ENCODE measurements at regions not wholly inside any gene's neighbourhood (a gene's known extent, or its start where the extent isn't known, plus 50 kb on each side); places are given as distances from the start of the nearest gene placed in this dataset.
"Not testable (repeated sequence)": the region's sequence is repeated elsewhere in the genome, so short reads cannot be mapped to it uniquely, and the experiment has no call there.

- not testable (repeated sequence) for DNase-seq
Observed at GRCh38 chr9:118677936-118678653, 691.1 kb downstream of the BRINP1 start.

GRCh38 chr9:118686959-118687358, 682.3 kb downstream of the BRINP1 start:
- no peak for DNase-seq

GRCh38 chr9:118689280-118689679, 680.0 kb downstream of the BRINP1 start:
- DNase-seq: no peak

- DNase-seq: no peak
Observed at GRCh38 chr9:118692613-118693012, 676.6 kb downstream of the BRINP1 start.

GRCh38 chr9:118693645-118694044, 675.6 kb downstream of the BRINP1 start:
- DNase-seq: no peak

- DNase-seq: not testable (repeated sequence)
Observed at GRCh38 chr9:118695249-118695648, 674.0 kb downstream of the BRINP1 start.

GRCh38 chr9:118701985-118702384, 667.2 kb downstream of the BRINP1 start:
- DNase-seq: no peak

GRCh38 chr9:118711843-118712242, 657.4 kb downstream of the BRINP1 start:
- DNase-seq: no peak

GRCh38 chr9:118721276-118721675, 648.0 kb downstream of the BRINP1 start:
- no peak for DNase-seq

GRCh38 chr9:118721923-118722322, 647.3 kb downstream of the BRINP1 start:
- DNase-seq: no peak

- DNase-seq: no peak
Observed at GRCh38 chr9:118729981-118730380, 639.3 kb downstream of the BRINP1 start.

GRCh38 chr9:118732998-118733397, 636.2 kb downstream of the BRINP1 start:
- no peak for DNase-seq

- DNase-seq: no peak
Observed at GRCh38 chr9:118734696-118735095, 634.5 kb downstream of the BRINP1 start.

- DNase-seq: no peak
Observed at GRCh38 chr9:118736406-118736805, 632.8 kb downstream of the BRINP1 start.

- no peak for DNase-seq
Observed at GRCh38 chr9:118751077-118751847, 618.0 kb downstream of the BRINP1 start.

GRCh38 chr9:118751848-118752223, 617.4 kb downstream of the BRINP1 start:
- no peak for DNase-seq

- DNase-seq: no peak
Observed at GRCh38 chr9:118761016-118761790, 608.0 kb downstream of the BRINP1 start.

- DNase-seq: no peak
Observed at GRCh38 chr9:118767571-118767970, 601.7 kb downstream of the BRINP1 start.

- no peak for DNase-seq
Observed at GRCh38 chr9:118782790-118783463, 586.3 kb downstream of the BRINP1 start.

GRCh38 chr9:118784033-118784432, 585.2 kb downstream of the BRINP1 start:
- DNase-seq: no peak

- DNase-seq: no peak
Observed at GRCh38 chr9:118785456-118785855, 583.8 kb downstream of the BRINP1 start.

GRCh38 chr9:118786877-118787276, 582.4 kb downstream of the BRINP1 start:
- no peak for DNase-seq

GRCh38 chr9:118809160-118809625, 560.0 kb downstream of the BRINP1 start:
- DNase-seq: no peak
